Neural progenitor cell (in vitro differentiated cells): ENCODE measurements at regions not wholly inside any gene's neighbourhood (a gene's known extent, or its start where the extent isn't known, plus 50 kb on each side); places are given as distances from the start of the nearest gene placed in this dataset.

Experiments
- EZH2 ChIP-seq: fragments of 200-600 bp; sonication (generic); IDR thresholded peaks from 2 replicates; pipeline ENCODE4 v1.6.1; 2017; ENCODE audit warnings: antibody characterized with exemption, mild to moderate bottlenecking, moderate library complexity
- EZH2phosphoT487 ChIP-seq: fragments of 200-600 bp; sonication (generic); IDR thresholded peaks from 2 replicates; pipeline ENCODE4 v1.6.1; 2017; ENCODE audit warnings: antibody characterized with exemption
- TF ChIP-seq, protein P1 (sequence below): fragments of 200-600 bp; sonication (generic); IDR thresholded peaks from 2 replicates; pipeline ENCODE4 v1.5.1; 2017; ENCODE audit warnings: antibody characterized with exemption, mild to moderate bottlenecking

DNA sequence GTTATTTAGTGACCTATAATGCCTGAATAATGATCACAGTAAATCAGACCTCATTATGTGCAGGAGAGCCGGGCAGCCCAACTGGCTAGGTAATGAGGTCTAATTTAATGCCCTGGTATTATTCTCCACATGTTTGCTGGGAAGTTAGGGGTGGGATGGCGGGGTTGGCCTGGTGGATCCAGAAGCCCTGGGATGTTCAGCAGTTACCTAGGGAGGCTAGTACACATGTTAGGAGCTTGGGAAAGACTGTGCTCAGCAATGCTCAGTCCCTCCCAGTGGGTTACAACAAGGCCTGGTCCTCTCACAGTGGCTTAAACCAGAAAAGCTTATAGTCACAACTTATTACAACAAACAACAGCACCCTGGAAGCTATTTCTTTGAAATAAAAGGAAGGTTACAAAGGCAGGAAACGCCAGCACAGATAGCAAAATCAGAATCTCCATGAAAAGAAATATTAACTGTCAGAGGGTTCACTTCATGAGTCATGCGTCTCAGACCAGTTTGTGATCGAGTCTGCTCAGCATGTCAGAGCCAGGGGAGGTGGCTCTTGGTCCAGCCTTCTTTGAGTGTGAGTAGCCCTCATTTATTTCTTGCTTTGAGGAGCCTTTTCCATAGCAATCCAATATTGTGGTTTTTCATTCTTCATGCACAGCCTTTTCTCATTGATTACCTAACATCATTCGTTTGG lies 418.6 kb upstream of the NPVF start:
- TF ChIP-seq, protein P1, sequence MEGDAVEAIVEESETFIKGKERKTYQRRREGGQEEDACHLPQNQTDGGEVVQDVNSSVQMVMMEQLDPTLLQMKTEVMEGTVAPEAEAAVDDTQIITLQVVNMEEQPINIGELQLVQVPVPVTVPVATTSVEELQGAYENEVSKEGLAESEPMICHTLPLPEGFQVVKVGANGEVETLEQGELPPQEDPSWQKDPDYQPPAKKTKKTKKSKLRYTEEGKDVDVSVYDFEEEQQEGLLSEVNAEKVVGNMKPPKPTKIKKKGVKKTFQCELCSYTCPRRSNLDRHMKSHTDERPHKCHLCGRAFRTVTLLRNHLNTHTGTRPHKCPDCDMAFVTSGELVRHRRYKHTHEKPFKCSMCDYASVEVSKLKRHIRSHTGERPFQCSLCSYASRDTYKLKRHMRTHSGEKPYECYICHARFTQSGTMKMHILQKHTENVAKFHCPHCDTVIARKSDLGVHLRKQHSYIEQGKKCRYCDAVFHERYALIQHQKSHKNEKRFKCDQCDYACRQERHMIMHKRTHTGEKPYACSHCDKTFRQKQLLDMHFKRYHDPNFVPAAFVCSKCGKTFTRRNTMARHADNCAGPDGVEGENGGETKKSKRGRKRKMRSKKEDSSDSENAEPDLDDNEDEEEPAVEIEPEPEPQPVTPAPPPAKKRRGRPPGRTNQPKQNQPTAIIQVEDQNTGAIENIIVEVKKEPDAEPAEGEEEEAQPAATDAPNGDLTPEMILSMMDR: no peak
- TF ChIP-seq EZH2phosphoT487: no peak
- TF ChIP-seq EZH2: no peak
